LNCaP clone FGC (cell line): ENCODE measurements at regions not wholly inside any gene's neighbourhood (a gene's known extent, or its start where the extent isn't known, plus 50 kb on each side); places are given as distances from the start of the nearest gene placed in this dataset.

ENCODE experiments used
- DNase-seq: peaks from one replicate; pipeline ENCODE4 v3.0.0-alpha.2; 2011; ENCODE audit warnings: low read depth
- H3K4me3 ChIP-seq: 2 replicates; pipeline ENCODE4 v1.5.1; 2011; ENCODE audit warnings: mild to moderate bottlenecking, low read depth, low read length, control low read depth
- CTCF ChIP-seq: IDR thresholded peaks from 2 replicates; pipeline ENCODE4 v1.5.1; 2012; ENCODE audit warnings: mild to moderate bottlenecking; ENCODE audit not compliant: control insufficient read depth, insufficient read depth; ENCODE audit errors: extremely low read depth

DNA sequence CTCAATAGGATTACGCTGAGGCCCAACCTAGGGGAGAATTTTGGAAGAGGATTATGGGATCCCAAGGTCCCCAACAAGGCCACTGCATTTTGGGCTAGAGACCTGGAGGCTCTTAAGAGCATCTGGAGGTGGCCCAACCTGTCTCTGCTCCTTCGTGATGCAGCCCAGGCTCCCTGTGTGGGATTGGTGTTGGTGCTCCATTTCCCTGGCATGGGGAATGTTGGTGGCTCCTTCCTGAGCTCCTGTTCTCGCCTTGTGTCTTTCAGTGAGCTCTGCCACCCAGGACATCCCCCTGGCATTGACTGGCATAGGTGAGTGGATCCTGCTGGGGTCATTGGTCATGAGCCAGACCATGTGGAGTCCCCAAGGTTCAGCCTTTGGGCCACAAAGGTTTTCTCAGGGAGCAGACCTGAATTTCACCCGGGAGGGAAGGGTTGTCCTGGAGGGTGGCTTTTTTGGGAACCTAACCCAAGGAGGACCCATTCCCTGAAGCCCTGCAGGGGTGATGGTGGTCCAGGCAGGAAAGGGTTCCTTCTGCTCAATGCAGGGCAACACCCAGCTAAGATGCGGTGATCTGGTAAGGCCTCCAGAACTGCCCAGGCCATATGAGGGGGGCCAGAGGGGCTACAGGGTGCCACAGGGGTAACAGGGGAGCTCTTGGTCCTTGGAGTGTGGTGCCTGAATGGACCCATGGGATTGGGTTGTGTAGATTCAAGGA, 202.5 kb downstream of the UBE3A start:
- no peak for DNase-seq
- no peak overlapping the region for H3K4me3 ChIP-seq
- TF ChIP-seq CTCF = no peak

DNA sequence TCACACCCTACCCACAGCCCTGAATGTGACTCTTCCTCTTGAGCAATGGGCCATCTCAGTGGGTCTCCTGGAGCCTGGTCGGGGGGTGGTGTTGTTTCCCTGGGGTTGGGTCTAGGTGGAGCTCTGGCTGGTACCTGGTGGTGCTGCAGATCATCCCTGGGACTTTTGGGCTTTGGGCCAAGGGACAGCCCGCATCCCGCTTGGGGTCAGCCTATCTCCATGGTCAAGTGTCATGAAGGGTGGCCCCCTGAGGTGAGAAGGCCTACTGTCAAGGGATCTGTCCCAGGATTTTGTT, 202.0 kb downstream of the UBE3A start:
- H3K4me3 ChIP-seq = no peak overlapping the region
- DNase-seq = no peak
- TF ChIP-seq CTCF = no peak

DNA sequence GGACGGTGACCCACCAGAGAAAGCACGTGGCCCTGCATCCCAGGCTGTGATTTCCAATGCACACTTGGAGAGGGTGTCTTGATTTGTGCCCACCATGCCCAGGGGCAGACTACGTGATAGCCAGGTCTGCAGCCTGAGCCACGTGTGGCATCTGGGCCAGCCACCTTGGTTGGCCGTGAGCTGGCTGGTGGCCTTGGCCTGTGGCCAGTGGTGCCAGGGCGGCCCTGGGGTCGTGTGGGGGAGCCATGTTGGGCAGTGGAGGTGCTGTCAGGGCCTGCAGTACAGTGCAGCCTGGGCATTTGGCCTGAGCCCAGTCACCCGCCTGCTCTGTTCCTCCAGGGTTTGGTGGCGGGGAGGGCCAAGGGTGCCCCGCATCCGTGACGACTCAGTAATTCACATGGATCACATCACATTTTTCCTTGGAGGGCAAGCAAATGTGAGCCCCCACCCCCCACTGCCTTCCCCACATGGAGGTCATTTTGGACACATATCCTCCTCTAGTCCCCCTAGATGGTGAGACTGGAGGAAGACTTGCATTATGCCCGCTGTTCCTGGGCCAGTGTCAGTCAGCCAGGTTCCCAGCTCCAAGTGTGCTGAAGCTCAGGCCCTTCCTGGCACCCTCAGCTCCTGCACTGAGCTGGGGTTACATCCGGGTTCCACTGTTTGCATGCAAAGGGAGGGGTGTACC, 201.4 kb downstream of the UBE3A start:
- no peak overlapping the region for H3K4me3 ChIP-seq
- TF ChIP-seq CTCF = no peak
- DNase-seq = no peak

DNA sequence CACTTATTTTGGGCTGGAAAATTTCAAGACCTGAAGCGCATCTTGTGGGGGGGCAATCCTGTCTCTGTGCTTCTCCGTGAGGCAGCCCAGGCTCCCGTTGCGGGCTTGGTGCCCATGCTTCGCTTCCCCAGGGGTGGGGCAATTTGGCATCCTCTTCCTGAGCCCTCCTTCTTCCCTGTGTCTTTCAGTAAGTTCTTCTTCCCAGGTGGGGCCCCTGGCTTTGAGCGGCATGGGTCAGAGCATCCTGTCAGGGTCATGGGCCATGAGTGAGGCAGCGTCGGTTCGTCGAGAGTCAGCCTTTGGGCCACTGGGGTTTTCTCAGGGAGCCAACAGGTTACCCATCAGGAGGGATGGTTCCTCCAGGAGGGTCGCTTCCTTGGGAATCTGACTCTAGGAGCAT, 200.7 kb downstream of the UBE3A start:
- no peak for DNase-seq
- H3K4me3 ChIP-seq = no peak overlapping the region
- TF ChIP-seq CTCF = no peak

DNA sequence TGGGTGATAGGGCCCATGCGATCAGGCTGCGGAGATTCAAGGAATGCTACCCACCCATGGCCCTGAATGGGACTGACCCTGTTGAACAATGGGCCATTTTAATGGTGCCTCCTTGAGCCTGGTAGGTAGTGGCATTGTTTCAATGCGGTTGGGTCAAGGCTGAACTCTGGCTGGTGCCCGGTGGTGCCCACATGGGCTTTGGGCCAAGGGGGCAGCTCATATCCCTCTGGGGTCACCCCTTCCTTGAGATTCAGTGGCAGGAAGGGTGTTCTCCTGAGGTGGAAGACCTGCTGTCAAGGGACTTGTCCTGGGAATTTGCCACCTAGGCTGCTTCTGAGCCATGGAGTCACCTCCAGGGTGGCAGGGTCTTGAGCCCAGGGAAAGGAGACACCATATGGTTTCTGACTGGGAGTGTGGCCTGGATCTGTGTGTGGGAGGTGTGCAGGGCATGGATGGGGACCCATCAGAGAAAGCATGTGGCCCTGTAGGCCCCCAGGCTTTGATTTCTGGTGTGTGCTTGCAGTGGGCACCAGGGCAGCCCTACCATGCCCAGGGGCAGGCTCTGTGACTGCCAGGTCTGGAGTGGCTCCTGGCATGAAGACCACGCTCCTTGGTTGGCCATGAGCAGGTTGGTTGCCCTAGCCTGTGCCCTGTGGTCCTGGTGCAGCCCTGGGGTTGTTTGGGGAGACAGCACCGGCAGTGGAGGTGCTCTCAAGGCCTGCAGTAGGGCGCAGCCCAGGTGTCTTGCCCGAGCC, 199.9 kb downstream of the UBE3A start:
- no peak overlapping the region for H3K4me3 ChIP-seq
- TF ChIP-seq CTCF = no peak
- DNase-seq = no peak

- TF ChIP-seq CTCF = no peak
- DNase-seq = no peak
- H3K4me3 ChIP-seq = no peak overlapping the region
Measured at GRCh38 chr15:25239471-25240345, 199.1 kb downstream of the UBE3A start.
